ENCODE measurements at regions not wholly inside any gene's neighbourhood (a gene's known extent, or its start where the extent isn't known, plus 50 kb on each side); places are given as distances from the start of the nearest gene placed in this dataset.
"Not testable (repeated sequence)": the region's sequence is repeated elsewhere in the genome, so short reads cannot be mapped to it uniquely, and the experiment has no call there.

DNA sequence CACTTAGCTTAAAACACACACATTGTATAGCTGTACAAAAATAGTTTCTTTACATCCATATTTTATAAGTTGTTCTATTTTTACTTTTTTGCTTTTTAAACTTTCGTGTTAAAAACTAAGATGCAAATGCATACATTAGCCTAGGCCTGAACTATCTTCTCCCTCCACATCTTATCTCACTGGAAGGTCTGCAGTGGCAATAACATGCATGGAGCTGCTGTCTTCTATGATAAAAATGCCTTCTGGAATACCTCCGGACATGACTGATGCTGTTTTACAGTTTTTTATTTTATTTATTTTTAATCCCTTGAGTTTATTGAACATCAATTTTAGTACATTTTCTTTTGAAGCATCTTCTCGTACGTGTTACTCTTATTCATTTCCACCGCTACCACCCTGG is 112.3 kb upstream of the TSPAN8 start:
- no peak for TF ChIP-seq CTCF (IDR thresholded peaks at IDR 0.05; ENCODE audit: low read depth, low read length)
- Histone ChIP-seq H3K27me3 (no peaks in the 10 kb centered on the region), H3K27ac (no peak overlapping the region), H3K4me1 (ENCODE audit: low read depth) (no peaks in the 10 kb centered on the region), H3K36me3 (no peaks in the 10 kb centered on the region), H3K9me3 (ENCODE audit: low read depth) (no peaks in the 10 kb centered on the region), H3K4me3 (no peak overlapping the region)
- DNase-seq (ENCODE audit: low read depth in 1 of 2, low spot score in 1 of 2) = no peak

- H3K9me3 ChIP-seq (ENCODE audit: low read depth) = no peaks in the 10 kb centered on the region
- no peak for TF ChIP-seq CTCF (IDR thresholded peaks at IDR 0.05; ENCODE audit: low read depth, low read length)
- no peak overlapping the region for H3K27ac ChIP-seq
- no peaks in the 10 kb centered on the region for H3K27me3 ChIP-seq
- H3K4me3 ChIP-seq = no peak overlapping the region
- H3K36me3 ChIP-seq = no peaks in the 10 kb centered on the region
- no peaks in the 10 kb centered on the region for H3K4me1 ChIP-seq (ENCODE audit: low read depth)
- no peak for DNase-seq (ENCODE audit: low read depth in 1 of 2, low spot score in 1 of 2)
Measured at GRCh38 chr12:71269281-71269598, 111.4 kb upstream of the TSPAN8 start.

- no peaks in the 10 kb centered on the region for H3K36me3 ChIP-seq
- no peaks in the 10 kb centered on the region for H3K9me3 ChIP-seq (ENCODE audit: low read depth)
- DNase-seq (ENCODE audit: low read depth in 1 of 2, low spot score in 1 of 2) = no peak
- TF ChIP-seq CTCF (IDR thresholded peaks at IDR 0.05; ENCODE audit: low read depth, low read length) = no peak
- H3K4me3 ChIP-seq = no peak overlapping the region
- H3K27ac ChIP-seq = no peak overlapping the region
- H3K4me1 ChIP-seq (ENCODE audit: low read depth) = no peaks in the 10 kb centered on the region
- H3K27me3 ChIP-seq = no peaks in the 10 kb centered on the region
Measured at GRCh38 chr12:71268598-71269280, 110.9 kb upstream of the TSPAN8 start.

DNA sequence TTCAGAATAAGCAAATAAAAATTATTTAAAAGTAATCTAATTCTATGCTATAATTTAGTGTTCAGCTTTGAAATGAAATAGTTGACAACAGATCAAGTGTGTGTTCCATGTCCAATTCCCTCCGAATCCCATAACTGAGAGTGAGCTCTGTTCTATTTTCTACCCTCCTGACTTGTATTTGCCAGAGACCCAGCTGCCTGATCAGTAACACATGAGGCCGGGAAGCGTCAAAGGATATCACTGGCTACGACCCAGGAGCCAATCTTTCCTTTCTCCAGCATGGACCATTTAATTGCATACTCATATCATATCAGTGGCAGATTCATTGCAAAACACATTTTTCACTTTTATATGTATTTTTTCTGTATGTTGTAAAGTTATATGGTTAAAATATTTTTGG is 108.8 kb upstream of the TSPAN8 start:
- H3K4me1 ChIP-seq (ENCODE audit: low read depth) = no peaks in the 10 kb centered on the region
- H3K27ac ChIP-seq = no peak overlapping the region
- H3K9me3 ChIP-seq (ENCODE audit: low read depth) = no peaks in the 10 kb centered on the region
- no peak for DNase-seq (ENCODE audit: low read depth in 1 of 2, low spot score in 1 of 2)
- H3K36me3 ChIP-seq = no peaks in the 10 kb centered on the region
- no peaks in the 10 kb centered on the region for H3K27me3 ChIP-seq
- no peak for TF ChIP-seq CTCF (IDR thresholded peaks at IDR 0.05; ENCODE audit: low read depth, low read length)
- no peak overlapping the region for H3K4me3 ChIP-seq

- not testable (repeated sequence) for H3K27ac ChIP-seq; H3K27me3 ChIP-seq; H3K4me1 ChIP-seq (ENCODE audit: low read depth); DNase-seq (ENCODE audit: low read depth in 1 of 2, low spot score in 1 of 2); H3K9me3 ChIP-seq (ENCODE audit: low read depth); H3K4me3 ChIP-seq; H3K36me3 ChIP-seq
Measured at GRCh38 chr12:71265731-71266130, 107.9 kb upstream of the TSPAN8 start.

GRCh38 chr12:71262466-71262865 is 104.7 kb upstream of the TSPAN8 start:
- H3K4me3 ChIP-seq = no peak overlapping the region
- H3K9me3 ChIP-seq (ENCODE audit: low read depth) = no peaks in the 10 kb centered on the region
- DNase-seq (ENCODE audit: low read depth in 1 of 2, low spot score in 1 of 2) = no peak
- no peaks in the 10 kb centered on the region for H3K27me3 ChIP-seq
- H3K36me3 ChIP-seq = no peaks in the 10 kb centered on the region
- H3K27ac ChIP-seq = no peak overlapping the region
- TF ChIP-seq CTCF (IDR thresholded peaks at IDR 0.05; ENCODE audit: low read depth, low read length) = no peak
- no peaks in the 10 kb centered on the region for H3K4me1 ChIP-seq (ENCODE audit: low read depth)
